A673 (cell line): ENCODE measurements at regions not wholly inside any gene's neighbourhood (a gene's known extent, or its start where the extent isn't known, plus 50 kb on each side); places are given as distances from the start of the nearest gene placed in this dataset.

ENCODE experiments used
- CTCF ChIP-seq: fragments of 300-800, 200-600 bp; sonication (generic); conservative IDR thresholded peaks from 2 replicates; pipeline ENCODE4 v1.5.1; 2017; ENCODE audit warnings: low read depth, mild to moderate bottlenecking, antibody characterized with exemption, low read length, moderate library complexity, mixed read lengths
- EZH2 ChIP-seq: fragments of 200-600 bp; sonication (generic); IDR thresholded peaks from 2 replicates; pipeline ENCODE4 v1.6.1; 2017; ENCODE audit warnings: borderline replicate concordance, low read depth, mild to moderate bottlenecking, mixed read lengths, antibody characterized with exemption, low read length; ENCODE audit not compliant: poor library complexity, severe bottlenecking

GRCh38 chr5:96588539-96588938, 73.6 kb upstream of the CAST start:
- TF ChIP-seq CTCF (no peak), EZH2 (no peak)
